Esophagus muscularis mucosa (tissue), 4 donors: ENCODE measurements at regions not wholly inside any gene's neighbourhood (a gene's known extent, or its start where the extent isn't known, plus 50 kb on each side); places are given as distances from the start of the nearest gene placed in this dataset.

Experiments
- DNase-seq: peaks from one replicate; pipeline ENCODE4 v3.0.0-alpha.2; 2017; ENCODE audit errors: extremely low spot score
- H3K27ac ChIP-seq, 4 donors: fragments of 200-600 bp; sonication (generic); replicated peaks in 1 of 4; 1 replicate in 3 of 4; 2 replicates in 1 of 4; pipeline ENCODE4 v1.5.1; 2016 to 2019; ENCODE audit warnings: mild to moderate bottlenecking in 1 of 4
- H3K27me3 ChIP-seq, 4 donors: fragments of 200-600 bp; sonication (generic); one replicate each; pipeline versions ENCODE4 v1.5.1 to v1.6.0; 2016 to 2019
- H3K36me3 ChIP-seq, 4 donors: fragments of 200-600 bp; sonication (generic); one replicate each; pipeline ENCODE4 v1.5.1; 2016 to 2019
- H3K4me1 ChIP-seq, 4 donors: fragments of 200-600 bp; sonication (generic); one replicate each; pipeline ENCODE4 v1.5.1; 2016 to 2019
- H3K4me3 ChIP-seq, 4 donors: fragments of 200-600 bp; sonication (generic); 1 replicate in 2 of 4; 2 replicates in 2 of 4; pipeline ENCODE4 v1.5.1; 2016 to 2019; ENCODE audit warnings: mild to moderate bottlenecking in 4 of 4, moderate library complexity in 1 of 4
- H3K9me3 ChIP-seq, 4 donors: fragments of 200-600 bp; sonication (generic); 1 replicate in 3 of 4; 2 replicates in 1 of 4; pipeline ENCODE4 v1.5.1; 2016 to 2019
- CTCF ChIP-seq, 3 experiments: fragments of 200-600 bp in 2 of 3; fragments of 450-650 bp in 1 of 3; sonication (generic) in 2 of 3; IDR thresholded peaks; one replicate each; pipeline ENCODE4 v1.5.1; 2017 to 2019; ENCODE audit warnings: antibody characterized with exemption in 3 of 3, mild to moderate bottlenecking in 2 of 3, moderate library complexity in 1 of 3
- EP300 ChIP-seq: sonication (generic); formaldehyde crosslinking; IDR thresholded peaks from one replicate; pipeline ENCODE4 v1.6.1; 2017; ENCODE audit warnings: antibody characterized with exemption
- POLR2A ChIP-seq: fragments of 450-650 bp; IDR thresholded peaks from one replicate; pipeline ENCODE4 v1.6.1; 2017; ENCODE audit warnings: antibody characterized with exemption, moderate library complexity, mild to moderate bottlenecking, low read depth
- POLR2AphosphoS5 ChIP-seq, 2 donors: sonication (generic); formaldehyde crosslinking; IDR thresholded peaks; one replicate each; pipeline ENCODE4 v1.6.1; 2017; ENCODE audit warnings: antibody characterized with exemption in 2 of 2
- WGBS: methylation state at CpG from one replicate; pipeline ENCODE4 v1.1.5; 2018; 5-methylcytosine and 5-hydroxymethylcytosine counted together
- intact Hi-C: fragments of 100-400 bp; cut with DNase I; formaldehyde crosslinking; loops from one replicate; pipeline ENCODE4 v1.15.1; 2023

GRCh38 chr13:89968470-89968869 is 1379.0 kb upstream of the MIR17HG start:
- TF ChIP-seq EP300 (no peak), POLR2A (no peak), POLR2AphosphoS5 (IDR thresholded peaks at IDR 0.05) (no peak), CTCF (IDR thresholded peaks at IDR 0.05) (no peak)
- no peak for DNase-seq
- Histone ChIP-seq H3K4me3 (no peak overlapping the region), H3K36me3 (no peaks in the 10 kb centered on the region), H3K9me3 (no peaks in the 10 kb centered on the region), H3K27ac (no peak overlapping the region), H3K4me1 (no peaks in the 10 kb centered on the region), H3K27me3 (no peaks in the 10 kb centered on the region)
- intact Hi-C loops: no loop called here
- WGBS: 34% methylated on average over 2 of the region's 2 CpGs

- TF ChIP-seq POLR2AphosphoS5 (IDR thresholded peaks at IDR 0.05) (no peak), EP300 (no peak)
- Histone ChIP-seq H3K9me3 (no peaks in the 10 kb centered on the region), H3K36me3 (no peaks in the 10 kb centered on the region), H3K27ac (no peak overlapping the region), H3K4me3 (no peak overlapping the region), H3K4me1 (no peaks in the 10 kb centered on the region), H3K27me3 (no peaks in the 10 kb centered on the region)
- WGBS: 62% methylated on average over 1 of the region's 1 CpG
- intact Hi-C loops: no loop called here
- DNase-seq: no peak
Observed at GRCh38 chr13:89970353-89970709, 1377.2 kb upstream of the MIR17HG start.

- Histone ChIP-seq H3K4me3 (no peak overlapping the region), H3K9me3 (no peaks in the 10 kb centered on the region), H3K36me3 (no peaks in the 10 kb centered on the region), H3K4me1 (no peaks in the 10 kb centered on the region), H3K27ac (no peak overlapping the region), H3K27me3 (no peaks in the 10 kb centered on the region)
- WGBS: 76% methylated on average over 3 of the region's 3 CpGs
- intact Hi-C loops: no loop called here
- DNase-seq: no peak
- TF ChIP-seq POLR2A (no peak), CTCF (IDR thresholded peaks at IDR 0.05) (no peak), EP300 (no peak), POLR2AphosphoS5 (IDR thresholded peaks at IDR 0.05) (no peak)
Observed at GRCh38 chr13:89977203-89977602, 1370.3 kb upstream of the MIR17HG start.

- no peak for TF ChIP-seq POLR2AphosphoS5 (IDR thresholded peaks at IDR 0.05)
- no peak for TF ChIP-seq POLR2A
Observed at GRCh38 chr13:89980896-89981295, 1366.6 kb upstream of the MIR17HG start.

GRCh38 chr13:89982407-89983095 is 1364.9 kb upstream of the MIR17HG start:
- no peaks in the 10 kb centered on the region for H3K27me3 ChIP-seq
- H3K27ac ChIP-seq: no peak overlapping the region
- TF ChIP-seq POLR2AphosphoS5 (IDR thresholded peaks at IDR 0.05) (no peak), POLR2A (no peak), CTCF (IDR thresholded peaks at IDR 0.05) (no peak), EP300 (no peak)
- no peak for DNase-seq
- WGBS: 49% methylated on average over 5 of the region's 5 CpGs
- no peaks in the 10 kb centered on the region for H3K4me1 ChIP-seq
- no peaks in the 10 kb centered on the region for H3K36me3 ChIP-seq
- H3K9me3 ChIP-seq: no peaks in the 10 kb centered on the region
- intact Hi-C loops: no loop called here
- no peak overlapping the region for H3K4me3 ChIP-seq

More at GRCh38 chr13:89980896-89981295, 1366.6 kb upstream of the MIR17HG start:
- DNase-seq: no peak
- intact Hi-C loops: no loop called here
- Histone ChIP-seq H3K4me1 (no peaks in the 10 kb centered on the region), H3K27me3 (no peaks in the 10 kb centered on the region), H3K4me3 (no peak overlapping the region), H3K9me3 (no peaks in the 10 kb centered on the region), H3K27ac (no peak overlapping the region), H3K36me3 (no peaks in the 10 kb centered on the region)

- TF ChIP-seq CTCF (IDR thresholded peaks at IDR 0.05) (no peak), POLR2A (no peak), EP300 (no peak), POLR2AphosphoS5 (IDR thresholded peaks at IDR 0.05) (no peak)
- Histone ChIP-seq H3K9me3 (no peaks in the 10 kb centered on the region), H3K4me1 (no peaks in the 10 kb centered on the region), H3K4me3 (no peak overlapping the region), H3K27me3 (no peaks in the 10 kb centered on the region), H3K36me3 (no peaks in the 10 kb centered on the region), H3K27ac (no peak overlapping the region)
- no peak for DNase-seq
- 45% methylated on average over 4 of the region's 4 CpGs for WGBS
- intact Hi-C loops: no loop called here
Observed at GRCh38 chr13:89988206-89988605, 1359.3 kb upstream of the MIR17HG start.
